Cardiac muscle cell (in vitro differentiated cells and primary cell): ENCODE measurements at regions not wholly inside any gene's neighbourhood (a gene's known extent, or its start where the extent isn't known, plus 50 kb on each side); places are given as distances from the start of the nearest gene placed in this dataset.

Experiments used
- DNase-seq, 2 donors: peaks; one replicate each; pipeline versions ENCODE4 v3.0.0 to v3.0.0-alpha.2; 2010 to 2017; ENCODE audit warnings: low read depth in 1 of 2, low spot score in 1 of 2
- H3K27ac ChIP-seq: fragments of 200-600 bp; sonication (generic); 2 replicates; pipeline ENCODE4 v1.5.1; 2016
- H3K27me3 ChIP-seq: fragments of 200-600 bp; sonication (generic); 2 replicates; pipeline ENCODE4 v1.6.0; 2016; ENCODE audit warnings: control low read depth
- H3K36me3 ChIP-seq: fragments of 200-600 bp; sonication (generic); 2 replicates; pipeline ENCODE4 v1.5.1; 2016; ENCODE audit warnings: control low read depth
- H3K4me1 ChIP-seq: fragments of 200-600 bp; sonication (generic); 2 replicates; pipeline ENCODE4 v1.8.1; 2017; ENCODE audit warnings: low read depth, mild to moderate bottlenecking, mixed run types
- H3K4me3 ChIP-seq: fragments of 200-600 bp; sonication (generic); 2 replicates; pipeline ENCODE4 v1.5.1; 2016; ENCODE audit warnings: mild to moderate bottlenecking
- H3K9me3 ChIP-seq: fragments of 200-600 bp; sonication (generic); 2 replicates; pipeline ENCODE4 v1.5.1; 2017; ENCODE audit warnings: low read depth, mild to moderate bottlenecking, control low read depth
- CTCF ChIP-seq: IDR thresholded peaks from 2 replicates; pipeline ENCODE4 v1.5.1; 2012; ENCODE audit warnings: low read depth, mild to moderate bottlenecking, low read length

- Histone ChIP-seq H3K4me1 (peaks cover 12% of the 10 kb centered on the region), H3K27ac (no peak overlapping the region), H3K27me3 (peaks cover 76% of the 10 kb centered on the region), H3K4me3 (no peak overlapping the region), H3K36me3 (no peaks in the 10 kb centered on the region), H3K9me3 (no peaks in the 10 kb centered on the region)
- no peak for TF ChIP-seq CTCF
- DNase-seq, result no peak
Measured at GRCh38 chr5:93322974-93323860, 257.8 kb downstream of the NR2F1-AS1 start.

DNA sequence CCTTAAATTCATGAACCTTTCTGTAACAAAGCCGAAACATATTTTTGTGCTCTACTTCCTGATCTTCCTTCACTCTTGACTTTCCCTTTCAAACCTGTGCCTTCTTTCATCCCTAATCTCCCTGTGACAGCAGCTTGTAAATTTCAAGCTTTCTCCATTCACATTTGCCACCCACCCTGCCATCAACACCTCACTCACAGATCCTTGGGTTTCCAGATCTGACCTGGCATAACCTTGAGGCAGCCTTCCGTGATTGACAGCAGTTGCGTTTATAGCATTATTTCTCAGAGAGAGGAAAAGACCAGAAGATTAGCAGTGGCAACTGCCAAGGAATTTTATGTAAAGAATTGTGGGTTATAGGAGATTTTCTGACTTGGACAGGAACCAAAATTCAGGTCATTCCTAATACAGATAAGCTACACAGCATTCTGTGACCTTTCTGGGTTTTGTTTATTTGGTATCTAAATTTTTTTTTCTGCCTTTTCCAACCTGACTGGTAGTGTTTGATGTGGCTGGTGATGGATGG is 260.0 kb downstream of the NR2F1-AS1 start:
- peaks cover 74% of the 10 kb centered on the region for H3K27me3 ChIP-seq
- H3K27ac ChIP-seq, result no peak overlapping the region
- H3K4me3 ChIP-seq, result no peak overlapping the region
- peaks cover 12% of the 10 kb centered on the region for H3K4me1 ChIP-seq
- H3K9me3 ChIP-seq, result no peaks in the 10 kb centered on the region
- DNase-seq, result peak; percentile 18 to 78
- H3K36me3 ChIP-seq, result no peaks in the 10 kb centered on the region
- TF ChIP-seq CTCF, result no peak

DNA sequence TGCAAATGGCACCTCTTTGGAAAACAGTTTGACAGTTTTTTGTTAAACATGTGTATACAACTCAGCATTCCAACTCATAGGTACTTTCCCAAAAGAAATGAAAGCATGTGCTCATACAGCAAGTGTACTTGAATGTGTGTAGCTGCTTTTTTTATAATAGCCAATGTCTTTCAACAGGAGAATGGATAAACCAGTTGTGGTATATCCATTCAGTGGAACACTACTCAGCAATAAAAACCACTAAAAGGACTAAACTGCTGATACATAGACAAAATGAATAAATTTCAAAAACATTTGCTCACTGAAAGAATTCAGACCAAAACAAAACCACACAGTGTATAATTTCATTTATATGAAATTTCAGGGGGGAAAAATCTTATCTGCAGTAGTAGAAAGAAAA is 267.3 kb downstream of the NR2F1-AS1 start:
- Histone ChIP-seq H3K27me3 (peaks cover 30% of the 10 kb centered on the region), H3K27ac (no peak overlapping the region), H3K4me3 (no peak overlapping the region), H3K36me3 (no peaks in the 10 kb centered on the region), H3K4me1 (no peaks in the 10 kb centered on the region), H3K9me3 (no peaks in the 10 kb centered on the region)
- TF ChIP-seq CTCF, result no peak
- DNase-seq, result no peak

DNA sequence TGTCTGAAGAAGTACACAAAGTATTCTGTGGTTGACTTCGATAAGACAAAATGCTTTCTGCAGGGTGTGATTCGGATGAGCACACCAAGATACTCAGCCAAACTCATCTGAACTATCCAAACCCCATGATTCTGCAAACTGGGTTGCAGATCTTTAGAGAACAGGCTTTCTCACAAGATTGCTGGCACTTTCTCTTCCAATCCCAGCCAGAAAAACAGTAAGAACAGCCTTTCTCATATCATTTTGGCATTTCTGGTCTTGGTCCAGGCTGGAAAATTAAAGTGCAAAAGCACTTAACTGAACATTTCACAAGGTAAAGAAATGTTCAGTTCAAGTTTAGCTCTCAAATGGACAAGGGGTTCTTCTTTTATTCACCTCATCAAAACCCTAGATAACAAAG is 269.1 kb downstream of the NR2F1-AS1 start:
- Histone ChIP-seq H3K27ac (no peak overlapping the region), H3K4me1 (no peaks in the 10 kb centered on the region), H3K36me3 (no peaks in the 10 kb centered on the region), H3K4me3 (no peak overlapping the region), H3K27me3 (peaks cover 12% of the 10 kb centered on the region), H3K9me3 (no peaks in the 10 kb centered on the region)
- DNase-seq, result peak in 1 of 2 donors; percentile 88
- TF ChIP-seq CTCF, result no peak

- H3K27me3 ChIP-seq, result peaks cover 8% of the 10 kb centered on the region
- H3K27ac ChIP-seq, result no peak overlapping the region
- no peaks in the 10 kb centered on the region for H3K9me3 ChIP-seq
- H3K4me3 ChIP-seq, result no peak overlapping the region
- peak in 1 of 2 donors; percentile 55 for DNase-seq
- H3K4me1 ChIP-seq, result no peaks in the 10 kb centered on the region
- H3K36me3 ChIP-seq, result no peaks in the 10 kb centered on the region
- no peak for TF ChIP-seq CTCF
Measured at GRCh38 chr5:93307557-93307956, 273.5 kb downstream of the NR2F1-AS1 start.
